Aorta (tissue), 5 donors: ENCODE measurements at regions not wholly inside any gene's neighbourhood (a gene's known extent, or its start where the extent isn't known, plus 50 kb on each side); places are given as distances from the start of the nearest gene placed in this dataset.

Experiments
- ATAC-seq: fragments of 200-7000 bp; cut with Tn5 transposase; one replicate; pipeline ENCODE4 v1.9.1; 2022; ENCODE audit warnings: moderate library complexity; ENCODE audit not compliant: low FRiP score
- DNase-seq, 2 donors: peaks; one replicate each; pipeline ENCODE4 v3.0.0-alpha.2; 2020
- H3K27ac ChIP-seq, 2 donors: one replicate each; pipeline ENCODE4 v1.5.1; 2013; ENCODE audit warnings: low read length in 2 of 2, mild to moderate bottlenecking in 2 of 2, moderate library complexity in 2 of 2, control low read depth in 1 of 2, inconsistent platforms in 1 of 2, low read depth in 1 of 2
- H3K27me3 ChIP-seq, 2 donors: one replicate each; pipeline ENCODE4 v1.6.1; 2013; ENCODE audit warnings: control low read depth in 1 of 2, low read length in 1 of 2, mild to moderate bottlenecking in 1 of 2, moderate library complexity in 1 of 2; ENCODE audit not compliant: insufficient read depth in 2 of 2, control insufficient read depth in 1 of 2
- H3K36me3 ChIP-seq, 2 donors: one replicate each; pipeline ENCODE4 v1.6.1; 2013; ENCODE audit warnings: control low read depth in 1 of 2, low read length in 1 of 2, mild to moderate bottlenecking in 1 of 2; ENCODE audit not compliant: insufficient read depth in 2 of 2, control insufficient read depth in 1 of 2
- H3K4me1 ChIP-seq, 2 donors: one replicate each; pipeline ENCODE4 v1.6.1; 2013; ENCODE audit warnings: low read length in 2 of 2, control low read depth in 1 of 2, mild to moderate bottlenecking in 1 of 2, moderate library complexity in 1 of 2; ENCODE audit not compliant: insufficient read depth in 2 of 2, control insufficient read depth in 1 of 2
- H3K4me3 ChIP-seq, 2 donors: one replicate each; pipeline ENCODE4 v1.5.1; 2013; ENCODE audit warnings: low read length in 2 of 2, control low read depth in 1 of 2, mild to moderate bottlenecking in 1 of 2
- H3K9me3 ChIP-seq: one replicate; pipeline ENCODE4 v1.6.1; 2013; ENCODE audit warnings: mild to moderate bottlenecking, low read length; ENCODE audit not compliant: control insufficient read depth
- WGBS, 2 donors: extraction: QIAGEN DNeasy Blood & Tissue Kit; methylation state at CpG; one replicate each; pipeline ENCODE4 v1.1.7; 2013; 5-methylcytosine and 5-hydroxymethylcytosine counted together
- intact Hi-C, 2 donors: fragments of 100-400 bp; cut with DNase I; formaldehyde crosslinking; loops; one replicate each; pipeline versions ENCODE4 v1.14.2 to v1.15.0; 2022
- donor health status: healthy with polysubstance abuse.
- donor health status: Bipolar disorder and iron deficiency.
- donor health status: DM: no; HTN: no; CAD: no.
- donor health status: DM: no; HTN: no; CAD: no.
- donor health status: DM: yes; HTN: yes; CAD: no.

GRCh38 chr9:30299126-30299780 is 2085.2 kb upstream of the ACO1 start:
- Histone ChIP-seq H3K9me3 (no peaks in the 10 kb centered on the region), H3K4me3 (no peak overlapping the region), H3K27me3 (no peaks in the 10 kb centered on the region), H3K36me3 (no peaks in the 10 kb centered on the region), H3K4me1 (no peaks in the 10 kb centered on the region), H3K27ac (no peak overlapping the region)
- intact Hi-C loops: no loop called here
- 94 to 95% methylated on average over 17 to 25 of the region's 25 CpGs for WGBS, 2 donors
- DNase-seq (peak; percentile 41 to 58), ATAC-seq (peak; percentile 52)

- Histone ChIP-seq H3K9me3 (no peaks in the 10 kb centered on the region), H3K27me3 (no peaks in the 10 kb centered on the region), H3K36me3 (no peaks in the 10 kb centered on the region), H3K4me3 (no peak overlapping the region), H3K4me1 (no peaks in the 10 kb centered on the region), H3K27ac (no peak overlapping the region)
- DNase-seq (peak in 1 of 2 donors; percentile 54), ATAC-seq (no peak)
- intact Hi-C loops: no loop called here
- 28 to 30% methylated on average over 5 of the region's 5 CpGs for WGBS, 2 donors
Measured at GRCh38 chr9:30301271-30301963, 2083.0 kb upstream of the ACO1 start.

GRCh38 chr9:30310711-30311110 is 2073.7 kb upstream of the ACO1 start:
- Histone ChIP-seq H3K4me3 (no peak overlapping the region), H3K36me3 (no peaks in the 10 kb centered on the region), H3K9me3 (peaks cover 2% of the 10 kb centered on the region), H3K27me3 (no peaks in the 10 kb centered on the region), H3K4me1 (no peaks in the 10 kb centered on the region), H3K27ac (no peak overlapping the region)
- intact Hi-C loops: no loop called here
- WGBS, 2 donors: 80 to 81% methylated on average over 2 of the region's 2 CpGs
- ATAC-seq: no peak
- DNase-seq: no peak

- intact Hi-C loops: no loop called here
- no peak overlapping the region for H3K4me3 ChIP-seq
- H3K9me3 ChIP-seq: no peaks in the 10 kb centered on the region
- no peaks in the 10 kb centered on the region for H3K36me3 ChIP-seq
- no peak overlapping the region for H3K27ac ChIP-seq
- no peaks in the 10 kb centered on the region for H3K27me3 ChIP-seq
- no peak for ATAC-seq
- 55 to 58% methylated on average over 4 of the region's 4 CpGs for WGBS, 2 donors
- DNase-seq: no peak
- H3K4me1 ChIP-seq: no peaks in the 10 kb centered on the region
Measured at GRCh38 chr9:30329431-30329830, 2055.0 kb upstream of the ACO1 start.

- intact Hi-C loops: no loop called here
- no peaks in the 10 kb centered on the region for H3K27me3 ChIP-seq
- no peaks in the 10 kb centered on the region for H3K9me3 ChIP-seq
- WGBS, 2 donors: 89 to 91% methylated on average over 15 of the region's 15 CpGs
- no peaks in the 10 kb centered on the region for H3K36me3 ChIP-seq
- ATAC-seq (peak; percentile 38), DNase-seq (peak in 1 of 2 donors; percentile 39)
- H3K4me3 ChIP-seq: no peak overlapping the region
- no peak overlapping the region for H3K27ac ChIP-seq
- H3K4me1 ChIP-seq: no peaks in the 10 kb centered on the region
Measured at GRCh38 chr9:30348904-30349303, 2035.5 kb upstream of the ACO1 start.

- Histone ChIP-seq H3K9me3 (no peaks in the 10 kb centered on the region), H3K36me3 (no peaks in the 10 kb centered on the region), H3K27ac (no peak overlapping the region), H3K4me3 (no peak overlapping the region), H3K27me3 (no peaks in the 10 kb centered on the region), H3K4me1 (no peaks in the 10 kb centered on the region)
- intact Hi-C loops: no loop called here
- DNase-seq (peak in 1 of 2 donors; percentile 44), ATAC-seq (no peak)
- WGBS, 2 donors: 84 to 88% methylated on average over 19 of the region's 19 CpGs
Measured at GRCh38 chr9:30349526-30350513, 2034.6 kb upstream of the ACO1 start.

GRCh38 chr9:30356221-30356620 is 2028.2 kb upstream of the ACO1 start:
- WGBS, 2 donors: 64 to 70% methylated on average over 4 of the region's 4 CpGs
- DNase-seq: no peak
- H3K4me3 ChIP-seq: no peak overlapping the region
- no peaks in the 10 kb centered on the region for H3K4me1 ChIP-seq
- H3K9me3 ChIP-seq: no peaks in the 10 kb centered on the region
- H3K36me3 ChIP-seq: no peaks in the 10 kb centered on the region
- no peak overlapping the region for H3K27ac ChIP-seq
- no peaks in the 10 kb centered on the region for H3K27me3 ChIP-seq
- ATAC-seq: no peak
- intact Hi-C loops: no loop called here

- Histone ChIP-seq H3K4me3 (no peak overlapping the region), H3K27me3 (no peaks in the 10 kb centered on the region), H3K9me3 (peaks cover 2% of the 10 kb centered on the region), H3K27ac (no peak overlapping the region), H3K36me3 (no peaks in the 10 kb centered on the region), H3K4me1 (no peaks in the 10 kb centered on the region)
- ATAC-seq (no peak), DNase-seq (no peak)
- intact Hi-C loops: no loop called here
Measured at GRCh38 chr9:30362373-30362772, 2022.1 kb upstream of the ACO1 start.
